IPS-15b (cell line): ENCODE measurements at regions not wholly inside any gene's neighbourhood (a gene's known extent, or its start where the extent isn't known, plus 50 kb on each side); places are given as distances from the start of the nearest gene placed in this dataset.

Experiments used
- H3K27me3 ChIP-seq: one replicate; pipeline ENCODE4 v1.6.1; 2013; ENCODE audit warnings: low read length; ENCODE audit not compliant: control insufficient read depth, insufficient read depth
- H3K36me3 ChIP-seq: one replicate; pipeline ENCODE4 v1.6.1; 2013; ENCODE audit warnings: low read length; ENCODE audit not compliant: control insufficient read depth, insufficient read depth
- H3K4me1 ChIP-seq: one replicate; pipeline ENCODE4 v1.6.1; 2013; ENCODE audit warnings: mild to moderate bottlenecking, low read length; ENCODE audit not compliant: control insufficient read depth, insufficient read depth
- H3K4me3 ChIP-seq: one replicate; pipeline ENCODE4 v1.5.1; 2013; ENCODE audit warnings: low read depth, low read length
- H3K9ac ChIP-seq: one replicate; pipeline ENCODE4 v1.6.1; 2013; ENCODE audit warnings: low read depth, mild to moderate bottlenecking, low read length
- H3K9me3 ChIP-seq: one replicate; pipeline ENCODE4 v1.6.1; 2013; ENCODE audit warnings: mild to moderate bottlenecking, low read length; ENCODE audit not compliant: control insufficient read depth, insufficient read depth

DNA sequence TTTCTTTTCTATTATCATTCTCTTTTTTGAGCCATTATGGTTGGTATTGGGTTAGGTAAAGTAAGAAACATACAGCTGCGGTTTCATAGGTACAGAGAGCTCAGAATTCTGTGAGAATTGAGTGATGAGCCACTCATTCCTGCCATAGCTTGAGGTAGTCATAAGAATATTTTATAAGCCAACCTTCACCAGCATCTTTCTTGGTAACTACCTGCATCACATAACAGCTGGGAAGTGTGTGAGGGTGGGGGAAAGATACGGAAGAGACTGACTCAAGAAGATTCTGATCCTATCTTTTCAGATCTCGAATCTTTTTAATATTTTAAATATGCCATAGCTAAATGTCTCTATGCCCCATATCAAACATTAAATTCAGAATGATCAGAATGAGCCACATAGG, 313.8 kb upstream of the DDX18 start:
- Histone ChIP-seq H3K27me3 (no peaks in the 10 kb centered on the region), H3K9me3 (peaks cover 3% of the 10 kb centered on the region), H3K4me1 (no peaks in the 10 kb centered on the region), H3K4me3 (no peak overlapping the region), H3K9ac (no peak overlapping the region), H3K36me3 (no peaks in the 10 kb centered on the region)

DNA sequence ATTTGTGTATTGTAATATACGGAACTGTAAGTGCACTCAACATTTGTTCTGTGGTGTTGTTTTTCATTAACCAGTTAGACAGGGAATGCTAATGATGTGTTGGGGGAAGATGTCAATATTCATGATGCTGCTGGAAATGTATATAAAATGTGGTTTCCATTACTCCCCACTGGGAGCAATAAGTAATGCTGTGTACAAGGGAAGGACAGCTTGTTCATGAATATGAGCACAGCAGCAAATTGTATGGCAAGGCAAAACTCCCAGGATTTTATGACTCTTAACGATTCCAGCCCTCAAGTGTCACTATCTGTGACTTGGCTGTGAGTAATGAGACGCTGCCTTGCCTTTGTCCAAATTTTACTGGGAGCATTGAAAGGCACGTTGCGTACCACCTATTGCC, 312.4 kb upstream of the DDX18 start:
- no peak overlapping the region for H3K9ac ChIP-seq
- H3K4me3 ChIP-seq, result no peak overlapping the region
- H3K36me3 ChIP-seq, result no peaks in the 10 kb centered on the region
- H3K27me3 ChIP-seq, result no peaks in the 10 kb centered on the region
- no peaks in the 10 kb centered on the region for H3K9me3 ChIP-seq
- no peaks in the 10 kb centered on the region for H3K4me1 ChIP-seq

DNA sequence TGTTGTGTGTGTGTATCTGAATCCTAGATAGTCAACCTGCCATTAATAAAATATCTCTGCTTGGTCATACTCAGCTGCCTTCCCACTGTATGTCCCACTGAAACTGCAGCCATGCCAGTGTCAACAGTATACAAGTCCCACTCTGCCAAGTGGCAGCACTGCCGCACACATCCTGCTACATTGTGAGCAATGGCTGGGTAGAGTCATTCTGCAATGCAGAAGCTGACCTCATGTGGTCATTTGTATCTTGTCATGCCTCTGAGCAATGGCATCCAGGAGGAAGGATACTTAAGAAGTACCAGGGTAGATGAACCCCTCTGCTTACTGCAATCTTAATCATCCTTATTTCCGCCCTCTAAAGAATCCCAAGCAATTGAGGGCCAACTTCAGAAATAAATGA, 302.2 kb upstream of the DDX18 start:
- Histone ChIP-seq H3K4me3 (no peak overlapping the region), H3K36me3 (no peaks in the 10 kb centered on the region), H3K9me3 (no peaks in the 10 kb centered on the region), H3K9ac (no peak overlapping the region), H3K4me1 (no peaks in the 10 kb centered on the region), H3K27me3 (no peaks in the 10 kb centered on the region)

DNA sequence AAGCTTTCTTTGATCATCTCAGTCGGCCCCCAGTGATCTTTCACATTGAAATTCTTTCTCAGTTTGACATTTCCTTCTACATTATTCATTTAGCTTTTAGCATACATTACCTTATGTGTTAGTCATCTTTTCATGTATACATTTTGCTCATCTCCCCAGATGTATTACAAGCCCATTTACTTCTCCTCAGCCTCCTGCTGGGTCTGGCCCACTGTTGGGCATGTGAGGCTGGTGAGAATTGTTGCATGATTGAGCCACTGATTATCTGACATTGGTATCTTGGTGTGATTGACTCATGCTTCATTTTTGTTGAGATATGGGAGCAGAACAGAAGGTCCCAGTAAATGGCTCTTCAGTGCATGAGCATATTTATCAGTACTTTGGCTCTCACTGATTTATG, 300.1 kb upstream of the DDX18 start:
- no peak overlapping the region for H3K4me3 ChIP-seq
- no peak overlapping the region for H3K9ac ChIP-seq
- no peaks in the 10 kb centered on the region for H3K4me1 ChIP-seq
- no peaks in the 10 kb centered on the region for H3K9me3 ChIP-seq
- no peaks in the 10 kb centered on the region for H3K27me3 ChIP-seq
- no peaks in the 10 kb centered on the region for H3K36me3 ChIP-seq

DNA sequence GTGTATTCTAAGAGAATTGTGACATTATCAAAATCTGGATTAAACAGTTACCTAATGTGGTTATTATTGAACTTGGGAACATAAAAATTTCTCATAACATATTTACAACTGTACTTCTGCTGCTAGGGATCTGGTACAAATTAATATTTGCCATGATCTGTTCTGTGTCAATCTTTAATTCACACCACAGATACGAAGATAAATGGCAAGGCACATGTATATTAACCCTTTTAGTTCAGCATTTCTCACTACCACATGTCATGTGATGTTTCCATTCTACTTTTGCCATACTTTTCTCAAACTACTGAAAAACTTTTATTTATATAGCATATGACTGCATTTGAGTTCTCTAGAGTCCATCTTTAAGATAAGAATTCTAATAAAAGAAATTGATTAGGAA, 295.3 kb upstream of the DDX18 start:
- H3K9ac ChIP-seq, result no peak overlapping the region
- H3K27me3 ChIP-seq, result no peaks in the 10 kb centered on the region
- H3K4me3 ChIP-seq, result no peak overlapping the region
- no peaks in the 10 kb centered on the region for H3K4me1 ChIP-seq
- H3K36me3 ChIP-seq, result no peaks in the 10 kb centered on the region
- no peaks in the 10 kb centered on the region for H3K9me3 ChIP-seq

DNA sequence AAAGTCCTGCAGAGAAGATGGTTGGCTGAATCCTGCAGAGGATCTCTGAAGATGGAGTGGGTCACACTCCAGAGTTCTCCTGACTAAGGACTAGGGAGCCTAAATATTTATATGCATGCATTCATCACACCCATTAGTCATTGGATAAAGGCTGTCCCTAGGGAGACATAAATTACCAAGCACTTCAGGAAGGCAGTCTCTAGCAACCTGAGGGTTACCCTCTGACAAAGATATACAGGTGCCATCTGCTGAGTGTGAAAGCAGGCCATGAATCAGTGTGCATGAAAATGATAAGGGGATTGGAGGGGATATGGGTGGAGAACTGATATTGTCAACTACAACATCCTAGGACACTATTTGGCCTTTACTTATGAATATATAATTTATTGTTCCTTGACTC, 294.8 kb upstream of the DDX18 start:
- Histone ChIP-seq H3K4me1 (no peaks in the 10 kb centered on the region), H3K27me3 (no peaks in the 10 kb centered on the region), H3K36me3 (no peaks in the 10 kb centered on the region), H3K4me3 (no peak overlapping the region), H3K9ac (no peak overlapping the region), H3K9me3 (no peaks in the 10 kb centered on the region)

DNA sequence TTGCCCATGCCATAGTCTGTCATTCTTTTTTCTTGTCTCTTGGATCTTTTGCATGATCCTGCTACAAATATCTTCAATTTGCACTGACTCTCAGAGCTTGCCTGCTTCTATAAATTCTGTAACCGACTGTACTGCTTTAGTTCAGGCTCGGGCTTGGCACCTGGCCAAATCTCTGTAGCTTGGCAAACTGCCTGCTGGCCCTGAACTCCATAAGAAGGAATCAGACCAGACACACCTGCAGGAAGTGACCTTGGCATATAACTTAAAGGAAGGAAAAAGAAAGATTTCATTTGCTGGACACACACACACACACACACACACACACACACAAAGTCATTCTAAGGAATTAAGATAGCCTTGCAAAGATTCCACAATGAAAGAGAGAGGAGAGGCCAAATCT, 291.2 kb upstream of the DDX18 start:
- H3K9me3 ChIP-seq, result no peaks in the 10 kb centered on the region
- H3K36me3 ChIP-seq, result no peaks in the 10 kb centered on the region
- no peak overlapping the region for H3K4me3 ChIP-seq
- H3K27me3 ChIP-seq, result no peaks in the 10 kb centered on the region
- no peak overlapping the region for H3K9ac ChIP-seq
- H3K4me1 ChIP-seq, result no peaks in the 10 kb centered on the region

DNA sequence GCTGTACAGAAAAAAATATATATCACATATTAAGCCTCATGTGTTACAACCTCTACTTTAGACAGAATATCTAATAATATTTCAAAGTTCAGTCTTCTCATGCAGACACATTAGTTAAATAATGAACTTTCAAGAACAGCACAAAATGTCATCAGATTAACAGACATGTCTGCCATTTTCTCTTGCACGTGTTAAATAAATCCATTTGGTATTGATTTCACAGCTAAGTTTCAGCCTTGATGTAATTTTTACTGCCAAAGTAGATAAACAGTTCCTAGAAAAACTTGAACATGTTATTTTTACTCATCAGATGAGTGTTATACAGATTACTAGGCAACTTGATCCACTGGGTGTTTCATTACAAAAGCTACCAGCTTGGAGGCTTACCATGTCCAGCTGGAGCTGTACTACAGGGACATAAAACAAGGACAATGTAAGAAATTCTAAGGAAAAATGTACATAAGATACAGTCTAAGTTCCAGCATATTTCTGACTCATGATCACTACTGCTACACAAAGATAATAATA, 290.7 kb upstream of the DDX18 start:
- Histone ChIP-seq H3K9ac (no peak overlapping the region), H3K9me3 (no peaks in the 10 kb centered on the region), H3K27me3 (no peaks in the 10 kb centered on the region), H3K4me3 (no peak overlapping the region), H3K36me3 (no peaks in the 10 kb centered on the region), H3K4me1 (no peaks in the 10 kb centered on the region)

DNA sequence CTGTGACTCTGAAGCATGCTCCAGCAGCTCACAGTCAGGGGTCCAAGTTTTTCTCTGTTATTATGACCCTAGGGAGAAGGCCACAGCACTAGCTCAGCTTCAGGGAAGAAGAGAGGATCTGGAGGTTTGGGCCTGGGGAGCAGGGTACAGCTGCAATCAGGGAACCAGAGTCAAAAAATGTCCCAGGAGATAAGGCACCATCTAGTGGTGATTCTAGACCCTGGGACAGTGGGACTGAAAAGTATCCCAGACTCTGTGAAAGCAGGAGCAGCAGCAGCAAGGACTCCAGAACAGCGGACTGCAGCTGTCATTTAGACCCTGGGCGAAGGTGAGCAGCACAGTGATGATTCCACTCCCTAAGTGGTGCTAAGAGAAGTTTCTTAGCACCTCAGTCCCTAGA, 278.4 kb upstream of the DDX18 start:
- Histone ChIP-seq H3K4me3 (no peak overlapping the region), H3K27me3 (no peaks in the 10 kb centered on the region), H3K9ac (no peak overlapping the region), H3K4me1 (no peaks in the 10 kb centered on the region), H3K36me3 (no peaks in the 10 kb centered on the region), H3K9me3 (no peaks in the 10 kb centered on the region)

DNA sequence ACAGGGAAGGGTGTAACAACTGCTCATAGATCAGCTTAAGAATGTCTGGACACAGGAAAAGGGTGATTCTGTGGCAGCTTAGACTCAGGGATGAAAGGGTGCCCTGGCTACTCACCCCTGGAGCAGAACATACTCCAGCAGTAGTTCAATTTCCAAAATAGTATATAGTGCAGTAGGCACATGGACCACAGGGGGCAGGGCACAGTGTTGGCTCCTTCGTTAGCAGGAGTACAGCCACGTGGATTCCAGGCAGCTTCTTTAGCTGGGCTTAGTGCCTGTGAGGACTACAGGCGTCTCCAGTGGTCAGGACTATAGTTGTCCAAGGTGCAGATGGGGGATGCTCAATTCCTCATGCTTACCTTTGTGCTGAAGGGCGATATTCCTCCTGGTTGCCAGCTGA, 277.5 kb upstream of the DDX18 start:
- no peak overlapping the region for H3K4me3 ChIP-seq
- H3K27me3 ChIP-seq, result no peaks in the 10 kb centered on the region
- H3K4me1 ChIP-seq, result no peaks in the 10 kb centered on the region
- H3K9ac ChIP-seq, result no peak overlapping the region
- H3K36me3 ChIP-seq, result no peaks in the 10 kb centered on the region
- H3K9me3 ChIP-seq, result no peaks in the 10 kb centered on the region

DNA sequence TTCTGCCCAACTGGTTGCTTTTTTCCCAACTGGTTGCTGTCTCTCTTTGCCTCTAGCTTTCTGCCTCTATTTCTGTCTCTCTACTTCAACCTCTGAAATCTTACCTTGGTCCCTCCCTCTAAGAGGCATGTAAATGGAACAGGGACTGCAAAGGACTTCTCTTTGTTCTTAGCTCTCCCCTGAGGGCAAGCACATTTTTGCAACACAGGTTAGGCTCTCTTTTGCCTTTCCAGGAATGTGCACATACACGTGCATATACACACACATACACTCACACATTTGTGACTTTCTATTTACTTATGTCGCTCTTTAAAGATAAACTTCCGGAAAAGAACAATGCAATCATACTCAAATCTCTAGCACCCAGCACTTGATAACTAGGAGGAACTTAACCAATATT, 262.6 kb upstream of the DDX18 start:
- Histone ChIP-seq H3K9me3 (no peaks in the 10 kb centered on the region), H3K4me1 (peaks cover 23% of the 10 kb centered on the region), H3K36me3 (no peaks in the 10 kb centered on the region), H3K4me3 (no peak overlapping the region), H3K27me3 (no peaks in the 10 kb centered on the region), H3K9ac (no peak overlapping the region)

DNA sequence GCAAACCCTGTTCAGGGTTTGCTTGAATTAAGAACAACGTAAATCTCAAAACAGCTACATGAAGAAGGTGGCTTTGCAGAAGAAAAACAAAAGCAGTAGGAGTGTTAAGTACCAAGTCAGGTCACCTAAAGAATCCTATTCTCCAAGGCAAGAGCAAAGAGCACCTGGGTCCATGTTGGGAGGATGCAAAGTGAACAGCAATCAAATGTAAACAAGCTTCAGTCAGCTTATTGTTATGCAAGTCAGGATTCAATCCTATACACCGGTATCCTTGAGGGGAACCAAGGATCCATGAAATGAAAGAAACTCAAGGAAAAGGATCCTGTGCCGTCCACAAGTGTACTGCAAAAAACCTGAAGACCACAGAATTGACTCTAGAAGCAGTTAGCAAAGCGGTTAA, 261.0 kb upstream of the DDX18 start:
- no peaks in the 10 kb centered on the region for H3K27me3 ChIP-seq
- H3K9me3 ChIP-seq, result no peaks in the 10 kb centered on the region
- no peaks in the 10 kb centered on the region for H3K36me3 ChIP-seq
- no peak overlapping the region for H3K9ac ChIP-seq
- peaks cover 23% of the 10 kb centered on the region for H3K4me1 ChIP-seq
- H3K4me3 ChIP-seq, result peak overlapping the region; percentile 9

DNA sequence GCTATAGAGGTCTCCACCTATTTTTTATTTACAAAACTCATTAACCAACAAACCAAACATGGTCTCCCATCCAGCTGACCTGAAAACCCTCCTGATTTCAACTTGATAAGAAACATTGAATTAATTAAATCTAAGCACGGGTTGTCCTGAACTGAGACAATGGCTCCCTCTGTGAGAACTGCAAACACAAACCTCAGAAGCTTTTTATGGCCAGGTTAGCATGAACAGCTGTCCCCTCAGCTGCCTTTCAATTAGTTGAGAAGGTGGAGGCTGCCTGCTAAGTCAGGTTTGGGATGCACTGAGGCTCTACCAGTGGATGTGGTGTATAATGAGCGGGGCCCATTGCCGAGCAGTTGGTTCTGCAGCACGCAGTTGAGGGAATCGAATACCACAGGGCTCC, 258.5 kb upstream of the DDX18 start:
- H3K27me3 ChIP-seq, result no peaks in the 10 kb centered on the region
- peaks cover 23% of the 10 kb centered on the region for H3K4me1 ChIP-seq
- H3K36me3 ChIP-seq, result no peaks in the 10 kb centered on the region
- no peak overlapping the region for H3K9ac ChIP-seq
- H3K9me3 ChIP-seq, result no peaks in the 10 kb centered on the region
- H3K4me3 ChIP-seq, result no peak overlapping the region
